NCI-H1417 (cell line): ENCODE measurements at regions not wholly inside any gene's neighbourhood (a gene's known extent, or its start where the extent isn't known, plus 50 kb on each side); places are given as distances from the start of the nearest gene placed in this dataset.
"Not testable (repeated sequence)": the region's sequence is repeated elsewhere in the genome, so short reads cannot be mapped to it uniquely, and the experiment has no call there.

ENCODE experiments used
- DNase-seq, 3 experiments: peaks; one replicate each; lab custom pipeline; 2025; lab: John Stamatoyannopoulos, UW

GRCh38 chr20:60171313-60171712, 213.1 kb downstream of the CDH26 start:
- no peak for DNase-seq

GRCh38 chr20:60171738-60172137, 213.5 kb downstream of the CDH26 start:
- DNase-seq = no peak

- no peak for DNase-seq
These were observed 214.2 kb downstream of the CDH26 start for GRCh38 chr20:60172346-60172984.

- DNase-seq = no peak
These were observed 218.9 kb downstream of the CDH26 start for GRCh38 chr20:60177080-60177479.

GRCh38 chr20:60180986-60181385, 222.8 kb downstream of the CDH26 start:
- no peak for DNase-seq

GRCh38 chr20:60186412-60186811, 228.2 kb downstream of the CDH26 start:
- no peak for DNase-seq

- DNase-seq = no peak
These were observed 229.5 kb downstream of the CDH26 start for GRCh38 chr20:60187683-60188082.

- no peak for DNase-seq
These were observed 232.8 kb downstream of the CDH26 start for GRCh38 chr20:60191014-60191413.

- no peak for DNase-seq
These were observed 234.1 kb downstream of the CDH26 start for GRCh38 chr20:60192326-60192725.

- not testable (repeated sequence) for DNase-seq
These were observed 240.9 kb downstream of the CDH26 start for GRCh38 chr20:60199132-60199531.

- no peak for DNase-seq
These were observed 241.6 kb downstream of the CDH26 start for GRCh38 chr20:60199866-60200265.

- DNase-seq = no peak
These were observed 242.2 kb downstream of the CDH26 start for GRCh38 chr20:60200305-60200918.

- DNase-seq = no peak
These were observed 243.1 kb downstream of the CDH26 start for GRCh38 chr20:60201198-60201835.

GRCh38 chr20:60202046-60202445, 243.8 kb downstream of the CDH26 start:
- DNase-seq = no peak

GRCh38 chr20:60203451-60203850, 245.2 kb downstream of the CDH26 start:
- no peak for DNase-seq

- DNase-seq = no peak
These were observed 246.4 kb downstream of the CDH26 start for GRCh38 chr20:60204601-60205000.

GRCh38 chr20:60206259-60206658, 248.0 kb downstream of the CDH26 start:
- peak in 2 of 3 experiments; percentile 32 to 41 for DNase-seq

- DNase-seq = peak in 1 of 3 experiments; percentile 25
These were observed 250.8 kb downstream of the CDH26 start for GRCh38 chr20:60209048-60209447.

GRCh38 chr20:60210779-60211617, 252.8 kb downstream of the CDH26 start:
- peak; percentile 26 to 90 (median 66) for DNase-seq

- peak in 2 of 3 experiments; percentile 31 to 46 for DNase-seq
These were observed 253.6 kb downstream of the CDH26 start for GRCh38 chr20:60211618-60212463.

- DNase-seq = no peak
These were observed 254.5 kb downstream of the CDH26 start for GRCh38 chr20:60212695-60213094.
